Activated CD8-positive, alpha-beta T cell treated with anti-CD3 and anti-CD28 coated beads for 36 hours (primary cell): ENCODE measurements at regions not wholly inside any gene's neighbourhood (a gene's known extent, or its start where the extent isn't known, plus 50 kb on each side); places are given as distances from the start of the nearest gene placed in this dataset.

Experiments
- ATAC-seq: fragments of 200-7000 bp; cut with Tn5 transposase; one replicate; pipeline ENCODE4 v1.10.0; 2021; ENCODE audit warnings: mild to moderate bottlenecking, moderate library complexity
- CTCF ChIA-PET: fragments of 350-600 bp; sonication (Branson Sonifier 250); formaldehyde crosslinking; loops from one replicate; lab custom pipeline; 2021; ENCODE audit warnings: antibody characterized with exemption; lab: Charles Lee
- POLR2A ChIA-PET: fragments of 350-600 bp; sonication (Branson Sonifier 250); formaldehyde crosslinking; loops from one replicate; lab custom pipeline; 2021; ENCODE audit warnings: antibody characterized with exemption; lab: Charles Lee
- DNase-seq: peaks from one replicate; pipeline ENCODE4 v3.0.0-alpha.2; 2020
- H3K27ac Mint-ChIP-seq: one replicate; pipeline ENCODE4 v1.8.0; 2021; ENCODE audit warnings: mild to moderate bottlenecking, mixed read lengths
- H3K27me3 Mint-ChIP-seq: one replicate; pipeline ENCODE4 v1.8.0; 2021; ENCODE audit warnings: mixed read lengths
- H3K36me3 Mint-ChIP-seq: one replicate; pipeline ENCODE4 v1.8.0; 2021; ENCODE audit warnings: low read depth, mixed read lengths
- H3K4me1 Mint-ChIP-seq: one replicate; pipeline ENCODE4 v1.8.0; 2021; ENCODE audit warnings: low read depth, mixed read lengths
- H3K4me3 Mint-ChIP-seq: one replicate; pipeline ENCODE4 v1.8.0; 2021; ENCODE audit warnings: mild to moderate bottlenecking, moderate library complexity, mixed read lengths
- H3K9me3 Mint-ChIP-seq: one replicate; pipeline ENCODE4 v1.8.0; 2021; ENCODE audit warnings: mixed read lengths
- intact Hi-C: fragments of 100-400 bp; cut with micrococcal nuclease; formaldehyde crosslinking; loops from one replicate; pipeline ENCODE4 v1.10.0; 2022
- TF ChIP-seq, protein P1 (sequence below): fragments of 200-600 bp; IDR thresholded peaks from one replicate; pipeline ENCODE4 v1.8.0; 2022; ENCODE audit warnings: antibody characterized with exemption, mild to moderate bottlenecking

DNA sequence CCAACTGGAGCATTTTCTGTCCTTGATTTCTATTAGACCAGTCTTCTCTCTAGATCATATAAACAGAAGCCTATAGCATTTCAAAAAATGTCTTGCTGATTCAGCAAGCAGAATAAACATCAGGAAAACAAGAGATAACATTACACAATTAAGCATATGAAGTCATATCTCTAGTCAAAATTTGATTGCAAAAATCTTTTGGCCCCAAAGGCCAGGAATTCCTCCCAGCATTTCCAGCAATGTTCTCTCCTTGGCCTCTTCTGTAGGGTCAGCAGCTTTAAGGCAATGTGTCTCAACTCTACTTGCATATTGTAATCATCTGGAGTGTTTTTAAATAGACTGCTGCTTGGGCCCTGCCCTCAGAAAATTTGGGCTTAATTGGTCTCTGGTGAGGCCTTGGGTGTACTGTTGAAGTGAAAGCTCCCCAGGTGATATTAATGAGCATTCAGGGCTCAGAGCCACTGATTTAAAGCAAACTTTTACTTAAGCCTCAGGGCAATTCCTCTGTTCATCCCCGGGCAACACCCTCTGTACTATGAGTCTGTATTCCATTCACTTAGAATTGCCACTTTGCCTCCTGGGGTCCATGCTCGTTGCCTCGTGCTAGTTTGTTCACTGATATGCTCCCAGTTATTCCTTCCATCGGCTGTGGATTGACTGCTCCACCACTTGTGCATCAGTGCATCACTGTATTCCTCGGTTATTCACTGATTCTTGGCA lies 1072.6 kb downstream of the ROBO2 start:
- POLR2A ChIA-PET: no interaction called here
- Mint-ChIP-seq H3K9me3 (peaks cover 4% of the 10 kb centered on the region), H3K4me3 (no peak overlapping the region), H3K36me3 (no peaks in the 10 kb centered on the region), H3K27me3 (no peaks in the 10 kb centered on the region), H3K27ac (no peak overlapping the region), H3K4me1 (no peaks in the 10 kb centered on the region)
- DNase-seq (no peak), ATAC-seq (no peak)
- intact Hi-C loops: no loop called here
- CTCF ChIA-PET: no interaction called here
- TF ChIP-seq, protein P1, sequence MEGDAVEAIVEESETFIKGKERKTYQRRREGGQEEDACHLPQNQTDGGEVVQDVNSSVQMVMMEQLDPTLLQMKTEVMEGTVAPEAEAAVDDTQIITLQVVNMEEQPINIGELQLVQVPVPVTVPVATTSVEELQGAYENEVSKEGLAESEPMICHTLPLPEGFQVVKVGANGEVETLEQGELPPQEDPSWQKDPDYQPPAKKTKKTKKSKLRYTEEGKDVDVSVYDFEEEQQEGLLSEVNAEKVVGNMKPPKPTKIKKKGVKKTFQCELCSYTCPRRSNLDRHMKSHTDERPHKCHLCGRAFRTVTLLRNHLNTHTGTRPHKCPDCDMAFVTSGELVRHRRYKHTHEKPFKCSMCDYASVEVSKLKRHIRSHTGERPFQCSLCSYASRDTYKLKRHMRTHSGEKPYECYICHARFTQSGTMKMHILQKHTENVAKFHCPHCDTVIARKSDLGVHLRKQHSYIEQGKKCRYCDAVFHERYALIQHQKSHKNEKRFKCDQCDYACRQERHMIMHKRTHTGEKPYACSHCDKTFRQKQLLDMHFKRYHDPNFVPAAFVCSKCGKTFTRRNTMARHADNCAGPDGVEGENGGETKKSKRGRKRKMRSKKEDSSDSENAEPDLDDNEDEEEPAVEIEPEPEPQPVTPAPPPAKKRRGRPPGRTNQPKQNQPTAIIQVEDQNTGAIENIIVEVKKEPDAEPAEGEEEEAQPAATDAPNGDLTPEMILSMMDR: no peak

DNA sequence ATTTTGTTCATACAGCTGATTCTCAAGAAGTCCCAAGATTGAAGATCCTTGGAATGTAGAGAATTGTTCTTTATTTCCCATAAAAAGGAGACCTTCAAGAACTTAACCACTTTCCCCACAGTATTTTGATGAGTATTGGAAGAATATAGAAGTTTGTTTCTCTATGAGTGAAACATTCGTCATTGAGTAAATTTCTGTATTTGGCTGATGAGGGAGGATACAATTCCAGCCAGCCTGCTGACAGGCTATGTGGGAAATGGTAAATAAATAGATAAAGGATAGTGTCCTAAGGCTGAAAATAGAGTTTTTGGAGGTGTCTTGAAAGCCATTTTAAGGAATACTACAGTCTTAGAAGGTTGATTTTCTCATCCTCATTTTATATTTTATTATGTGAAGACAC lies 1076.1 kb downstream of the ROBO2 start:
- DNase-seq (no peak), ATAC-seq (no peak)
- H3K36me3 Mint-ChIP-seq: no peaks in the 10 kb centered on the region
- peaks cover 3% of the 10 kb centered on the region for H3K9me3 Mint-ChIP-seq
- H3K27me3 Mint-ChIP-seq: no peaks in the 10 kb centered on the region
- H3K27ac Mint-ChIP-seq: no peak overlapping the region
- intact Hi-C loops: no loop called here
- no peak overlapping the region for H3K4me3 Mint-ChIP-seq
- no peaks in the 10 kb centered on the region for H3K4me1 Mint-ChIP-seq
- ChIA-PET CTCF (no interaction called here), POLR2A (no interaction called here)
- TF ChIP-seq, protein P1: no peak

DNA sequence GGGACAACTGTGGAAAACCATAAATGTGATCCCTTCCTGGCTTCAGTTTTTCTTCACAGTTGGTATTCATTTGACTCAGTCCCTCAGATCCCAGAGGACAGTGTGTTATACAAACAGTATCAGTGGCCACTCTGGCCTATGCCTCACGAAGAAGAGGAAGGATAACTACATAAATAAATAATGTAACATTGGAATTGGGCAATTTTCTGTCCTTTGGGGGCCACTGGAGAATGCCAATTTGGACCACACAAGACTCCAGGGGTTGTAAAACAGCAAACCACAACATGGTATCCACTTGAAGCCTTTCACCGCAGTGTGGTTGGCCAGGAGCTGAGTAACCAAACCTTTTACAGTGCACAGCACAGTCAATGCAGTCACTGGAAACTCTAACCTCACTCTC lies 1077.0 kb downstream of the ROBO2 start:
- no peaks in the 10 kb centered on the region for H3K27me3 Mint-ChIP-seq
- no peaks in the 10 kb centered on the region for H3K4me1 Mint-ChIP-seq
- ChIA-PET CTCF (no interaction called here), POLR2A (no interaction called here)
- H3K4me3 Mint-ChIP-seq: no peak overlapping the region
- no peak for ATAC-seq
- no peaks in the 10 kb centered on the region for H3K36me3 Mint-ChIP-seq
- TF ChIP-seq, protein P1: no peak
- H3K27ac Mint-ChIP-seq: no peak overlapping the region
- peaks cover 3% of the 10 kb centered on the region for H3K9me3 Mint-ChIP-seq
- no peak for DNase-seq
- intact Hi-C loops: no loop called here

DNA sequence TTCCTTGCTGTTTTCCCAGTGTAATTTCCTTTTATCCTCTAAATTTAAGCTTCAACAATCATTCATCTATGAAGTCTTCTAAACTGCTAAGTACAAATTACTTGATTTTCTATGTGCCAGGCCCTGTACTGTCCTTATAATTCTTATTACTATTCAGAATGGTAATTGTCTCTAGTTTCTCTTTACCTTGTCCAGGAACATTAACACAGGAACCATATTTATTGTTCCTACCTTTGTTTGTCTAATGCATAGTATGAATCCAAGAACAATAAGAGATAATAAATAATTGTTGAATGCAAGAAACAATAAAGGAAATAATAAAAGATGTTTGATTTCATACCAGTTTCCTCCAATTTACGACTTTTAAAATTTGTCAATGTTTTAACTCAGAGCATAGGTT lies 1083.2 kb downstream of the ROBO2 start:
- TF ChIP-seq, protein P1: no peak
- intact Hi-C loops: no loop called here
- no peak for DNase-seq
- H3K9me3 Mint-ChIP-seq: peaks cover 10% of the 10 kb centered on the region
- POLR2A ChIA-PET: no interaction called here
- H3K4me3 Mint-ChIP-seq: no peak overlapping the region
- no peaks in the 10 kb centered on the region for H3K4me1 Mint-ChIP-seq
- H3K36me3 Mint-ChIP-seq: no peaks in the 10 kb centered on the region
- H3K27me3 Mint-ChIP-seq: no peaks in the 10 kb centered on the region
- ATAC-seq: no peak
- CTCF ChIA-PET: no interaction called here
- H3K27ac Mint-ChIP-seq: no peak overlapping the region

DNA sequence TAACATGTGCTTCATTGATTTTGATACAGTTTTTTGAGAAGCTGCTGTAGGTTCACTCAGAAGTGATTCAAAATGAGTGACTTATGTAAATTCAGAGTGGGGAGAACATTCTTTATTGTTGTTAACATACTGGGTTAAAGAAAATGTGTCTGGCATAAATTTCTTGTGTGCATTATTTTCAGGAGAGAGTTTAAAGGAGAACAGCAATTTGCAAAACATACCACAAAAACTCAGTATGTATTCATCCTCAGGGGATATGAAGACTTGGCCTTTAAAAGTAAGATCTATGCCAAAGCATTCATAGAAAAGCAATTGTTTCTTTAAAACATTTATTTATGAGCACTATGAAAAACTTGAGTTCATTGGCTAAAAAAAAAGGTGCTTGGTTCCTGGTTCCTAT lies 1089.8 kb downstream of the ROBO2 start:
- no peak for ATAC-seq
- Mint-ChIP-seq H3K27ac (no peak overlapping the region), H3K9me3 (peaks cover 11% of the 10 kb centered on the region), H3K4me3 (no peak overlapping the region), H3K36me3 (no peaks in the 10 kb centered on the region), H3K4me1 (no peaks in the 10 kb centered on the region), H3K27me3 (no peaks in the 10 kb centered on the region)
- intact Hi-C loops: no loop called here
- CTCF ChIA-PET: no interaction called here
- TF ChIP-seq, protein P1: no peak
- POLR2A ChIA-PET: no interaction called here
- DNase-seq: no peak
